ENCODE measurements at regions not wholly inside any gene's neighbourhood (a gene's known extent, or its start where the extent isn't known, plus 50 kb on each side); places are given as distances from the start of the nearest gene placed in this dataset.

DNA sequence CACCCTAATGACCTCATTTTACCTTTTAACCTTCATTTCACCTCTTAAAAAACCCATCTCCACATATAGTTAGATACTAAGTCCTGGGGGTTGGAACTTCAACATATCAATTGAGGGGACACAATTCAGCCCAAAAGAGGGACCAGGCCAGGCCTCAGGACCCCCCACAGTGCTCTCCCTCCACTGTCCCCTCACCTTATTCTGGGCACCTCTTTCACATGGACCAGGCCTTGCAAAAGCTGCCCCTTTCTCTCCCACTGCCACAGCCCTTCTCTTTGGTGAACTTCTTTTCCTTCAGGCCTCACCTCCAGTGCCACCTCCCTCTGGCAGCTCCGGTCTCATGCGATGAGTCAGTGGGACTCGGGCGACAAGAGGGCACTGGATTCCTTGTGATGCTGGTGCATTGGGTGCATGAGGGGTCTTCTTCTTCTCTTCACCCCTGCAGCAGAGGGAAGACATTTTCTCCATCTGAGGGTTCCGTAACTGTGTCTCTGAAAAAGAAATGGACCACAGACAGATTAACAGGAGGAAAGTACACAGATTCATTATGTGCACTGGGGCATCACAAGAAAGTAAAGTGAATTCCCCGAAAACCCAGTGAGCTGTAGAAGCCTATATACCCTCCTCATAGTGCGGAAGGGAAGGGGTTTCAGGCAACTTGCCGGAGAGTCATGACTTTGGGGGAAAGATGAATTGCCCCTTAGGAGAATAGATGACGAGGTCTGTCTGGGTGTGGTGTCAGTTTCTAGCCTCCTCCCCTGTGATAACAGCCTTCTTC, 288.7 kb upstream of the IGFBP3 start:
- TF ChIP-seq SUZ12 (IDR thresholded peaks at IDR 0.05) (no peak), ELF4 (IDR thresholded peaks at IDR 0.05) (no peak), PKNOX1 (IDR thresholded peaks at IDR 0.05) (no peak), SP1 (IDR thresholded peaks at IDR 0.05) (no peak), ARNT (IDR thresholded peaks at IDR 0.05) (no peak)

All from HEK293T (cell line).